Loucy (cell line): ENCODE measurements at regions not wholly inside any gene's neighbourhood (a gene's known extent, or its start where the extent isn't known, plus 50 kb on each side); places are given as distances from the start of the nearest gene placed in this dataset.

ENCODE experiments used
- CTCF ChIP-seq: fragments of 200-600 bp; sonication (generic); conservative IDR thresholded peaks from 2 replicates; pipeline ENCODE4 v1.5.1; 2014; ENCODE audit warnings: mild to moderate bottlenecking, antibody characterized with exemption, low read length
- EZH2phosphoT487 ChIP-seq: fragments of 200-600 bp; IDR thresholded peaks from 2 replicates; pipeline ENCODE4 v1.6.1; 2018; ENCODE audit warnings: antibody characterized with exemption, mild to moderate bottlenecking, moderate library complexity, borderline replicate concordance

GRCh38 chr11:82523141-82523540 lies 210.5 kb downstream of the FAM181B start:
- TF ChIP-seq CTCF (no peak), EZH2phosphoT487 (no peak)
